BE2C (cell line): ENCODE measurements at regions not wholly inside any gene's neighbourhood (a gene's known extent, or its start where the extent isn't known, plus 50 kb on each side); places are given as distances from the start of the nearest gene placed in this dataset.

ENCODE experiments used
- DNase-seq: peaks from one replicate; pipeline ENCODE4 v3.0.0-alpha.2; 2020
- H3K27me3 ChIP-seq: fragments of 250-450 bp; sonication (Bioruptor Pico); 2 replicates; pipeline ENCODE4 v1.5.1; 2020; ENCODE audit warnings: mild to moderate bottlenecking
- H3K36me3 ChIP-seq: fragments of 250-450 bp; sonication (Bioruptor Pico); 2 replicates; pipeline ENCODE4 v1.5.1; 2020; ENCODE audit warnings: mild to moderate bottlenecking
- H3K4me1 ChIP-seq: fragments of 250-450 bp; sonication (Bioruptor Pico); 2 replicates; pipeline ENCODE4 v1.5.1; 2020
- H3K4me3 ChIP-seq: 2 replicates; pipeline ENCODE4 v1.5.1; 2011; ENCODE audit warnings: low read depth, low read length
- H3K9me3 ChIP-seq: fragments of 250-450 bp; sonication (Bioruptor Pico); 2 replicates; pipeline ENCODE4 v1.5.1; 2020
- CTCF ChIP-seq: IDR thresholded peaks from 2 replicates; pipeline ENCODE4 v1.5.1; 2012; ENCODE audit warnings: mild to moderate bottlenecking, low read depth, low read length

- Histone ChIP-seq H3K36me3 (no peaks in the 10 kb centered on the region), H3K4me1 (no peaks in the 10 kb centered on the region), H3K9me3 (no peaks in the 10 kb centered on the region), H3K27me3 (no peaks in the 10 kb centered on the region), H3K4me3 (no peak overlapping the region)
- DNase-seq, result no peak
- TF ChIP-seq CTCF, result no peak
These were observed 203.9 kb downstream of the C1D start for GRCh38 chr2:67858886-67859285.

- H3K4me3 ChIP-seq, result no peak overlapping the region
- H3K36me3 ChIP-seq, result no peaks in the 10 kb centered on the region
- TF ChIP-seq CTCF, result no peak
- no peak for DNase-seq
- no peaks in the 10 kb centered on the region for H3K4me1 ChIP-seq
- H3K9me3 ChIP-seq, result no peaks in the 10 kb centered on the region
- no peaks in the 10 kb centered on the region for H3K27me3 ChIP-seq
These were observed 196.9 kb downstream of the C1D start for GRCh38 chr2:67865917-67866316.

GRCh38 chr2:67867735-67868134, 195.1 kb downstream of the C1D start:
- no peaks in the 10 kb centered on the region for H3K9me3 ChIP-seq
- H3K4me1 ChIP-seq, result no peaks in the 10 kb centered on the region
- no peaks in the 10 kb centered on the region for H3K27me3 ChIP-seq
- no peak for TF ChIP-seq CTCF
- H3K36me3 ChIP-seq, result no peaks in the 10 kb centered on the region
- DNase-seq, result no peak
- H3K4me3 ChIP-seq, result no peak overlapping the region

- Histone ChIP-seq H3K4me3 (no peak overlapping the region), H3K36me3 (no peaks in the 10 kb centered on the region), H3K4me1 (no peaks in the 10 kb centered on the region), H3K27me3 (no peaks in the 10 kb centered on the region), H3K9me3 (no peaks in the 10 kb centered on the region)
- no peak for TF ChIP-seq CTCF
- DNase-seq, result no peak
These were observed 191.0 kb downstream of the C1D start for GRCh38 chr2:67871686-67872412.

GRCh38 chr2:67872481-67872880, 190.3 kb downstream of the C1D start:
- H3K9me3 ChIP-seq, result no peaks in the 10 kb centered on the region
- H3K27me3 ChIP-seq, result no peaks in the 10 kb centered on the region
- H3K4me3 ChIP-seq, result no peak overlapping the region
- H3K4me1 ChIP-seq, result no peaks in the 10 kb centered on the region
- no peak for DNase-seq
- TF ChIP-seq CTCF, result no peak
- H3K36me3 ChIP-seq, result no peaks in the 10 kb centered on the region

- no peak overlapping the region for H3K4me3 ChIP-seq
- no peaks in the 10 kb centered on the region for H3K27me3 ChIP-seq
- TF ChIP-seq CTCF, result no peak
- DNase-seq, result no peak
- H3K4me1 ChIP-seq, result no peaks in the 10 kb centered on the region
- no peaks in the 10 kb centered on the region for H3K36me3 ChIP-seq
- no peaks in the 10 kb centered on the region for H3K9me3 ChIP-seq
These were observed 188.9 kb downstream of the C1D start for GRCh38 chr2:67873916-67874315.
